ENCODE measurements at regions not wholly inside any gene's neighbourhood (a gene's known extent, or its start where the extent isn't known, plus 50 kb on each side); places are given as distances from the start of the nearest gene placed in this dataset.

DNA sequence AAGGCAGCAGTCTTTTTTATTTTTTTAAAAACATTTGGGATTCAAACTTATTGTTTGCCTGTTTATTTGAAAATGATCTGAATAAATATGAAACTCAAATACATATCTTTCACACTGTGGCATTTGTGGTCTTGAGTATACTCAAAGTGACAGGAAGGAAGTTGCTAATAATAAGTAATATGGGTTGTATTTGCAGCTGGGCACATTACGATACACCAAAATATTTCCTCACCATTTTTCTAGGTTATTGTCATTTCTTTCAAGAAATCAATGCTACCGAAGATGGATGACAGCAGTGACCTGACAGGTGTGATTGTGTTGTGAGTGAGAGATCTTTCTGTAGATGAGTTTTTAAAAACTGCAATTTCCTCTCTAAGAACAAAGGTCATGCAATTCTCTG is 665.7 kb downstream of the CDH8 start:
- TF ChIP-seq FOXP2 (optimal IDR thresholded peaks at IDR 0.05; ENCODE audit: borderline replicate concordance, extremely low read depth, extremely low read length, insufficient read depth) (no peak), SIN3A (IDR thresholded peaks at IDR 0.05; ENCODE audit: borderline replicate concordance, insufficient read depth, low read length) (no peak), POLR2AphosphoS5 (IDR thresholded peaks at IDR 0.05; ENCODE audit: low read depth, low read length) (no peak), TAF1 (IDR thresholded peaks at IDR 0.05; ENCODE audit: borderline replicate concordance, insufficient read depth, low read length) (no peak), REST (IDR thresholded peaks at IDR 0.05; ENCODE audit: insufficient read depth in 1 of 2, low read depth in 2 of 2, low read length in 2 of 2) (no peak)

DNA sequence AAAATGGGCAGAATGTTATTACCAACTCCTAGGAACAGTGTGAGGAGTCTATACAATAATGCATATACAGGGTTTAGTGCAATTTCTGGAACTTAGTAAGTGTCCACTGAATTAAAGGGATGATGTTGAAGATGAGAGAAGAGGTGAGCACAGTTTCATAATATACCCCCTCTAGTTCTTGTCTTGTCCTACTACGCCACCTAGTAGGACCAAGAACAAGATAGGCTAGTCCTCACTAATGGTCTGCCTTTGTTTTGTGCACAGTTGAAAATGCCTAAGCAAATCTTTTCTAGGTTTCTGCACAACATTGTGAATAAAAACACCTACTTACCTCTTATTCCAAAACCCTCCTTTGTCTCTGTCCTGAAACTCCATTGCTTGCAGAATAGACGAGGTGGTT is 670.2 kb downstream of the CDH8 start:
- TF ChIP-seq FOXP2 (optimal IDR thresholded peaks at IDR 0.05; ENCODE audit: borderline replicate concordance, extremely low read depth, extremely low read length, insufficient read depth) (no peak), SIN3A (IDR thresholded peaks at IDR 0.05; ENCODE audit: borderline replicate concordance, insufficient read depth, low read length) (no peak), TAF1 (IDR thresholded peaks at IDR 0.05; ENCODE audit: borderline replicate concordance, insufficient read depth, low read length) (no peak), POLR2AphosphoS5 (IDR thresholded peaks at IDR 0.05; ENCODE audit: low read depth, low read length) (no peak), REST (IDR thresholded peaks at IDR 0.05; ENCODE audit: insufficient read depth in 1 of 2, low read depth in 2 of 2, low read length in 2 of 2) (no peak)

DNA sequence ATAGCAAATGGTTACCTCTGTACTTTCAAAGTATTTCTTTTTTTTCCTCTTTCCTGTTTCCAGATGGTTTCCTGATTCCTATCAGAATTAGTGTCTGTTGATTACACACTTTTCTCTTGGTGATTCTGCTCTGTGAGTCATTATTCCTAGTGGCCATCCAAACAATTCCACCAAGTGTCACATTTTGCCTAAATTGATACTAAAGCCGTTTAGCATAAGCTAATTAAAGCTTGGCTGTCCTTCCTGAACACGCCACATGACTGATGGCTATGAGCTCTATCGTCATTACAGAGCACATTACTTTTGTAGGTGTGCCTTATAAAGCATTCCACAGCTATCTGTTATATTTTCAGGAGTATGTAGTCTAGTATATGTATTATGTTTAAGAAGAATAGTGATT is 671.2 kb downstream of the CDH8 start:
- TF ChIP-seq TAF1 (IDR thresholded peaks at IDR 0.05; ENCODE audit: borderline replicate concordance, insufficient read depth, low read length): no peak
- TF ChIP-seq REST (IDR thresholded peaks at IDR 0.05; ENCODE audit: insufficient read depth in 1 of 2, low read depth in 2 of 2, low read length in 2 of 2): no peak

GRCh38 chr16:61362585-61362984 is 673.7 kb downstream of the CDH8 start:
- TF ChIP-seq TAF1 (IDR thresholded peaks at IDR 0.05; ENCODE audit: borderline replicate concordance, insufficient read depth, low read length) (no peak), REST (IDR thresholded peaks at IDR 0.05; ENCODE audit: insufficient read depth in 1 of 2, low read depth in 2 of 2, low read length in 2 of 2) (no peak), SIN3A (IDR thresholded peaks at IDR 0.05; ENCODE audit: borderline replicate concordance, insufficient read depth, low read length) (no peak), FOXP2 (optimal IDR thresholded peaks at IDR 0.05; ENCODE audit: borderline replicate concordance, extremely low read depth, extremely low read length, insufficient read depth) (no peak), POLR2AphosphoS5 (IDR thresholded peaks at IDR 0.05; ENCODE audit: low read depth, low read length) (no peak)

- TF ChIP-seq TAF1 (IDR thresholded peaks at IDR 0.05; ENCODE audit: borderline replicate concordance, insufficient read depth, low read length) (no peak), FOXP2 (optimal IDR thresholded peaks at IDR 0.05; ENCODE audit: borderline replicate concordance, extremely low read depth, extremely low read length, insufficient read depth) (no peak), POLR2AphosphoS5 (IDR thresholded peaks at IDR 0.05; ENCODE audit: low read depth, low read length) (no peak), REST (IDR thresholded peaks at IDR 0.05; ENCODE audit: insufficient read depth in 1 of 2, low read depth in 2 of 2, low read length in 2 of 2) (no peak), SIN3A (IDR thresholded peaks at IDR 0.05; ENCODE audit: borderline replicate concordance, insufficient read depth, low read length) (no peak)
Observed at GRCh38 chr16:61344791-61345190, 691.4 kb downstream of the CDH8 start.

All from PFSK-1 (cell line).